M059J (cell line): ENCODE measurements at regions not wholly inside any gene's neighbourhood (a gene's known extent, or its start where the extent isn't known, plus 50 kb on each side); places are given as distances from the start of the nearest gene placed in this dataset.
"Not testable (repeated sequence)": the region's sequence is repeated elsewhere in the genome, so short reads cannot be mapped to it uniquely, and the experiment has no call there.

ENCODE experiments used
- DNase-seq: peaks from one replicate; pipeline ENCODE4 v3.0.0-alpha.2; 2012; ENCODE audit warnings: low read depth

DNA sequence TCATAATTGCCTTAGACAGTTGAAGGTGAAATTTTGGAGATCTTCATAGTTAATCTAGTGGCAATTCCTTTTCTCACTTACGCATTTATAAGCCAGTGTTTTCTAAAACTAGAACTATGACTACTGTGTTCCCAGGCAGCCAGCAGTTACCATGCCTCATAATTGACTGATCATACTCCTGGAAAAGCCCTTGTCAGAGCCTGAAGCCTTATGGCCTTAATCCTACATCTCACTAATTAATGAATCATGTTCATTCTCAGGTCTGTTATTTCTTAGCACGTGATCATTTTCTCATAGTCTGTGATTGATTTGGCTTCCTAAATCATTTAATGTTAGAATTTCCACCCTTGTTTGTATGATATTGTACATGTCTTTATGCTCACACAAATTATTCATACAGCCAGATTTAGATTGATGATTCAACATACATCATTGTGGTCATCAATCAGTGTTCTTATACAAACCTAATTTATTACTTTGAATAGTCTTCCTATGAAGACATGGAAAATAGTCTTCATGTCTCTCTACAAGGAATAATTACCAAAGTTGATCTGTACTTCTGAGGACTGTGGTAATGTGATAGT, 132.6 kb upstream of the ASCC3 start:
- peak; percentile 8 for DNase-seq

DNA sequence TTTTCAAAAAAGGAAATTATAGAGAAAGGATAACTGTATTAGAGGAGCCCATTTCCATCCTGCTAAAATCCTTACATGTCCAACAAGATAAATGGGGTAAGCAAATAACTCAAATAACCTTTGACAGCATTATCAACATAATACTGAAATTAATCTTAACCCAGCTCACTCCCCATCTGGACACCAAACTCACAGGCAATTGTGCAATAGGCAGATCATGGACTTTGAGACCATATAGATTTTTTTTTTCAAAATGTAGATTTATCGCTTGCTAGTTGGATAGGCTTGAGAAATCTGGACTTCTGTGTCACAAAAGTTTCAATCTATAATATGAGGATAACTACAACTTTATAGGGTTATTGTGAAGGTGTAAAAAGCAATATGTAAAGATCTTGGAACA, 134.4 kb upstream of the ASCC3 start:
- no peak for DNase-seq

DNA sequence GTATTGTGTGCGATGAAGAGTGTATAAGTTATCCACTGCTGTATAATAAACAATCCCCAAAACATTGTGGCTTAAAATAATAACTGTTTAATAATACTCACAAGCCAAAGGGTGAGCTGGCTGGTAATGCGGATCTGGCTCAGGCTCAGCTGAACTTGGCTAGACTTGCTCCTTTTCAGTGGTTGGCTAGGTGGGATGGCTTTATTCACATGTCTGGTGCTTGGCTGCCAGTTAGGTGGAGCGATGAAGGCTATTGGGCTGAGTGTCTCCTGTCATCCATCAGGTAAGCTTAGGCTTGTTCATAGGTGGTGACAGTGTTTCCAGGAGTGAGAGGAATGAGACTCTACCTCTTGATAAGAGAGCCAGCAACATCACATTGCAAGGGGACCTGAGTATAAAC, 135.0 kb upstream of the ASCC3 start:
- DNase-seq: no peak

DNA sequence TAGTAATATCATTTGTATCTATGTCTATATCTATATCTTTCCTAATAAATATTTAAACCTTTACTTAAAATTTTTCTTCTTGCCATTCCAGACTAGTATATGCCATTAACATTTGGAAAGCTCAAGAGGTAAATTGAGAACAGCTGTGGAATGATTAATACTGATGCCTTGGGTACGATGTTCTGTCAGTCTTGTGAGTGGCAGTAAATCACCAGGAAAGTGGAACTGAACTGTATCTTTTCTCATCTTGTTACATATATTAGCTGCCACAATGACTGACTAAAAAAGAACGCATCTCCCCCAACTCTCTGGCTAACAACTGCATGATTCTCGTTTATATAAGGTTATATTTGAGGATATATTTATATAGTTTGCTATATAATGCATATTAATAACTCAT, 137.0 kb upstream of the ASCC3 start:
- no peak for DNase-seq

DNA sequence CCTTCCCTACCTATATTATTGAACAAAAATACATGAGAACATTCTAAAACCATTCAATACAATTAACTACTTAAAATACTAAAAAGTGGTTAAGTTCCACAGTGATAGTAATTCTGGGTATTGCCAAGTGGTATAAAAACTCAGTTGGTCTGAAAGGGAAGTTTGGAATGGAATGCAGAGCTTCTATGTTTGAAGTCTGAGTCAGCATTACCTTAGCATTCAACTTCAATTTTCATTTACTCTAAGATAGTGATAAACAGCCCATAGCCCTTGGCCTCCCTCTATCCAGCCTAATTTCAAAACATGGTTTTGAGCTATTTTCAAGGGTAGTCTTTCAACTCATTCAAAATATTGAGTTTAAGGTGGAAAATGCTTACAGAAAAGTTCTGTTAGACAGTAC, 140.4 kb upstream of the ASCC3 start:
- no peak for DNase-seq

DNA sequence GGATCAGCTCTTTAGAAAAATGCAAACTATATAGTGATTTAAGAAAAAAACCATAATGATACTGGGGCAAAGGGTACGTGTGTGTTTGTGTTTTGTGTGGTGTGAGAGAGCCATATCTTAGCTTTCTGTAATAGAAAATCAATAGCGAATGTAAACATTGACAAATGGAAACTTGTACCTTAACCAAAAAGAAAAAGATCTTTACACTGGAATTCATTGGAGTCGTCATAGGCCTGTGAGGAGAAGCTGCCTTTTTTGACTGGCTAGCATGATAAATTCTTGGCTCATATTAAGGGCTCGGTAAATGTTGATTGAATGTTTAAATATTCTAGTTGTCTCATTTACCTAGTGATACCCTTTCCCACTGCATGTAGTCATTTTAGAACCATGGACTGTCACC, 161.8 kb upstream of the ASCC3 start:
- DNase-seq: no peak

DNA sequence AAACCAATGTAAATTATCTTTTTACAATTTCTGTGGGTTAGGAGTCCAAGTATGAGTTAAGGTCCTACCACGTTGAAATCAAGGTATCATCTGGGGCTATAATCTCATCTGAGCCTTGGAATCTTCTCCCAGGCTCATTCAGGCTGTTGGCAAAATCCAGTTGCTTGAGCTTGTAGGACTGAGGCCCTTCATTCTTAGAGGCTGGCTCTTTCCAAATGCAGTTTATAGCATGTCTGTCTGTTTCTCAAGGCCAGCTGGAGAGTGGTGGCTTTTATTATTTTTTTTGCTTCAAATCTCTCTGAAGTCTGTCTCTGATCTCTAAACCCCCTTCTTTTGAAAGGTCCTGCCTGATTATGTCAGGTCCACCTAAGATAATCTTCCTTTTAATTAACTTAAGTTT, 177.2 kb upstream of the ASCC3 start:
- DNase-seq: no peak

DNA sequence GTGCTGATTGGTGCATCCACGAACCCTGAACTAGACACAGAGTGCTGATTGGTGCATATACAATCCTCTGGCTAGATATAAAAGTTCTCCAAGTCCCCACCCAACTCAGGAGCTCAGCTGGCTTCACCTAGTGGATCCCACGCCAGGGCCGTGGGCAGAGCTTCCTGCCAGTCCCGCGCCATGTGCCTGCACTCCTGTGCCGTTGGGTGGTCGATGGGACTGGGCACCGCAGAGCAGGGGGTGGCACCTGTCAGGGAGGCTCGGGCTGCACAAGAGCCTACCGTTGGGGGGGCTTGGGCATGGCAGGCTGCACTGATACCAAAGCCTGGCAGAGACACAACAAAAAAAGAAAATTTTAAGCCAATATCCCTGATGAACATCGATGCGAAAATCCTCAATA, 185.4 kb upstream of the ASCC3 start:
- no peak for DNase-seq

DNA sequence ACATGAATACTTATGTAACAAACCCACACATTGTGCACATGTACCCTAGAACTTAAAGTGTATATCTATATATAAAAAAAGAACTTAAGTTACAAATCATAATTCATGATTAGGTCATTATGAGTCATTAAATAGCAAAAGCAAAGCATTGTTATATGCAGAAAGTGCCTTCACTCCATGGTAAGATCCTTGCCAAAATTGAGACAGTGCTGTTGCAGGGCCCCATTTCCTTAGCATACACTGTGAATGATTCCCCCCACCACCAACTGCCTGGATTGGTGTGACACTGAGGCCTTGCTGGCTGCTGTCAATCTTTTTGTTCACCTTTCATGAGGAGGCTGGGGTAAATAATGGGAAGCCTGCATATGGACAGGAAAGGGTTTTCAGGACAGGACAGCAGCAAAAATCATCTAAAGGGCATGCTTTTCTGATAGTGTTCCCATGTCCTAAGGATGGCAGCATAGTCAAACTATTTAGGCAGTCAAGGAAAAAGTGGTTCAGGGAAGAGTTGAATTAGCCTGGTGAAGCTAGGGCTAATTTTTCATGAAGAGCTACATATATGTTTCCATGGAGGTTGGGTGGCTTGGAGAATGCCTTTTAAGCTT, 188.2 kb upstream of the ASCC3 start:
- DNase-seq: peak; percentile 41

DNA sequence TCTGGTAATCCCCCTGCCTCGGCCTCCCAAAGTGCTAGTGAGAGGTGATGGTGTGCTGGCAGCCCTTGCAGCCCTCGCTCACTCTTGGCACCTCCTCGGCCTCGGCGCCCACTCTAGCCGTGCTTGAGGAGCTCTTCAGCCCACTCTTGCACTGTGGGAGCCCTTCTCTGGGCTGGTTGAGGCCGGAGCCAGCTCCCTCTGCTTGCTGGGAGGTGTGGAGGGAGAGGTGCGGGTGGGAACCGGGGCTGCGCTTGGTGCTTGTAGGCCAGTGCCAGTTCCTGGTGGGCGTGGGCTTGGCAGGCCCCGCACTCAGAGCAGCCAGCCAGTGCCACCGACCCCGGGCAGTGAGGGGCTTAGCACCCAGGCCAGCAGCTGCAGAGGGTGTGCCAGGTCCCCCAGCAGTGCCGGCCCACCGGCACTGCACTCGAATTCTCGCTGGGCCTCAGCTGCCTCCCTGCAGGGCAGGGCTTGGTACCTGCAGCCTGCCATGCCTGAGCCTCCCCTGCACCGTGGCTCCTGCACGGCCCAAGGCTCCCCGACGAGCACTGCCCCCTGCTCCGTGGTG, 189.0 kb upstream of the ASCC3 start:
- DNase-seq: no peak

DNA sequence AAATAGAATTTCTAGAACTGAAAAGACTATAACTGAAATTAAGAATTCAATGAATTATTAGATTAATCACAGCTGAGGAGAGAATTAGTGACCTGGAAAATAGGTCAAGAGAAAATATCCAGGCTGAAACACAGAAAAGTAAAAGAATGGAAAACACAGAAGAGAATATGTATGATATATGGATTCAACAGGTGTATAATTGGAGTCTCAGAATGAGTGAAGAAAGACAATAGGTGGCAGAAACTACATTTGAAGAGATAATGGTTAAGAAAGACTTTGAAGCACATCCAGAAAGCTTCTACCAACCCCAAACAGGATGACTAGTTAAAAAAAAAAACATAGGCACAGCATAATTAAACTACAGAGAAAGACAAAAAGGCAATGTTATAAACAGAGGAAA, 196.2 kb upstream of the ASCC3 start:
- DNase-seq: no peak

DNA sequence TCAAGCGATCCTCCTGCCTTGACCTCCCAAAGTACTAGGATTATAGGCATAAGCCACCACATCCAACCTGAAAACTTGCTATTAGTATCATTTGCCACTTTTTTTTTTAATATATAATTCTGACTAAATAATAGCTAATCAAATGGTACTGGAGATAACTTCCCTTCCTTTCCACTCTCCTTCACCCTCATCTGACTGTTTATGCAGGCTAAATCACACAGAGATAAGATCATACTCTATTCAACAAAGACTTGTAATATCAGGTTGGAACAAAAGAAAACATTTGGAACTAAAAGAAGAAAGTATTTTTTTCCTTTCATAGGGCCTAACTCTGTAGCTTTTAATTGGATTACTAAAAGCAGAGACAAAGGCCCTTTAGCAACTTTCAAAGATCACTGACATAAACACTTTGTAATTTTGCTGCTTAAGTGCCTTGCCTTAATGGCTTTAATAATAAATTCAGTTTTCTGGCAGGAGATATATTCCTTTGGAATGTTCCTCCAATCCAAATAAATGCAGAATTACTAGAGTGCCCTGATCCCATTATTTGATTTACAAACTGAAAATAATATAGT, 198.7 kb upstream of the ASCC3 start:
- DNase-seq: peak; percentile 26

DNA sequence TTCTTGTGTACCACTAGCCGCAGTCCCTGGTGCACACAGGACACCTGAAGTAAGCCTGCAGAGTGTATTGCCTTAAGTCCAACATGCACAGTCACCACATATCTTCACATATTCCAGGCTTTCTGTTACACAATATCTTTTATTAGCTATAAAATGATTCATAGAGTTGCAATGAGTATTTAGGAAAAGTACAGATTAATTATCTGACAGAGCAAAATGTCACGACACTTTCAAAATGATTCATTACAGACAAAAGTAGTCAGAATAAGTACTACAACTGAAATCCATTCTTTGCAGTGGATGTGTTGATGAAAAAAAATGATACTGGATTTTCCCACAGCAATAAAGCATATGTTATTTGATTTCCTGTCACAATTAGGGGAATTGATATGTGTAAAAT, 199.5 kb upstream of the ASCC3 start:
- DNase-seq: peak; percentile 77

DNA sequence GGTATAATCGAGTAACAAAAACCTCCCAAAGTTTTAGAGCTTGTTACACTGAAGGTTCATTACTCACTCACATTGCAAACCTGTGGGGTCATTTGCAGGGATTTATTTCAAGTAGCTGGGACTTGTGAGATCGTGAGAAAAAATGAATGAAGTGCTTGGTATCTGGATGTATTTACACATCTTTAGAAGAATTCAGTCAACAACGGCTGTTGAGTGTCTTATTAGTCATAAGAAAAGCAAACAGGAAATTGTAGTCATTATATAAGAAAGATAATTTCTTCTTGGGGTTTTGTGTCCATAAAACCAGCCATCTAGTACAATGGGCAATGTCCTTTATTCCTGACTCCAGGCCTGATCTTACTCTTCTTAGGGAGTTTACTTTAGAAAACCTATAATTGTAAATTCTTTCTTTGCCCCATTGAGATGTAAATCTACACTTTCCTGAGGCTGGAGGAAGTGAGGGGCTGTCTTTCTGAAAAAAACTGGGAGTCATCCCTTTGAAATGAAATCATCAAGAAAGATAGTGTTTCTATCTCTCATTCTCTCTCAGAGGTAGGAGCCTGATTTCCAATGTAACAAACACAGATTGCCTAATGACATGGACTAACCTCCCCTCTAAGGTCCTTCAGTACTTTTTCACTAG, 202.5 kb upstream of the ASCC3 start:
- DNase-seq: peak; percentile 90

DNA sequence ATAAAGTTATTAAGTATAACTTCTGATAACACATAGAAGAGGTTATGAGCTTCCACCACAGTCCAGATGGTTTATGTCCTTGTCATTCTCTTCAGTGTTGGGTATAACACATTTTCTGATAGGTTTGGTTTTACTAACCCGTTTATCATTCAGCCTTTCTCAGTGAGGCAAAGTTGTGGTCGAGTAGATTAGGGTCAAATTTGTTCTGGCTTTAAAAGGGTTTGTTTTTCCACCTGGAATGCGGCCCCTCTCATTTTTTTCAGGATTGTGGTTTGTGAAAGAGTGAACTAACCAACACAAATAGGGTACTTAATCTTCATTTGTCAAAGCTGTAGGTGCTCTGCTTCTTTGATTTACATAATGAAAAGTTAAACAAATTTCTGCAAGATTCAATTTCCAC, 204.2 kb upstream of the ASCC3 start:
- peak; percentile 67 for DNase-seq

DNA sequence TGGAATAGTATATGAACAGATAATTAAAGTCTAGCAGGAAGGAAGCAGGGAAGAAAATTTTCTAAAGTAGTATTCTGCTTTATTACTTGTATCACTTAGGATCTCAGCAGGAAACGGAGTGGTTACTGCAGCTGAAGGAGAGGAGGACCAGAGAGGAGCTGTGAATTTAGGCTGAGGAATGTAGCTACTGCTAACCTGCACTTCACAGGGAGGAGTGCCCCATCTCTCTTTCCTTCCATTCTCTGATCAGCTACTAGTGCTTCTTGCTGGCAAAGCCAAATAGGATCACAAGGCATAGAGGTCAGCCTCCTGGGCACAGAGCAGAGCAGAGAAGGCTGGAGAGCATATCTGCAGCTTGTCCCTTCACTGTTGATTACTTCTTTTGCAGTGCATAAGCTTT, 205.3 kb upstream of the ASCC3 start:
- DNase-seq: no peak

DNA sequence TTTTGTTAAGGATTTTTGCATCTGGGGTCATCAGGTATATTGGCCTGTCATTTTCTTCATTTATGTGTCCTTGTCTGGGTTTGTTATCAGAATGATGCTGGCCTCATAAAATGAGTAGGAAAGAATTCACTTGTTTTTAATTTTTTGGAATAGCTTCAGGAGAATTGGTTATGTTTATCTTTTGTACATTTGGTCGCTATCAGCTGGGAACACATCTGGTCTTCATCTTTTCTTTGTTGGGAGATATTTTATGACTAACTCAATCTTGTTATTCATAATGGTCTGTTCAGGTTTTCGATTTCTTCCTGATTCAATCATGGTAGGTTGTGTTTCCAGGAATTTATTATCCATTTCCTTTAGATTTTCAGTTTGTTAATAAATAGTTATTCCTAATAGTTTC, 207.5 kb upstream of the ASCC3 start:
- no peak for DNase-seq

DNA sequence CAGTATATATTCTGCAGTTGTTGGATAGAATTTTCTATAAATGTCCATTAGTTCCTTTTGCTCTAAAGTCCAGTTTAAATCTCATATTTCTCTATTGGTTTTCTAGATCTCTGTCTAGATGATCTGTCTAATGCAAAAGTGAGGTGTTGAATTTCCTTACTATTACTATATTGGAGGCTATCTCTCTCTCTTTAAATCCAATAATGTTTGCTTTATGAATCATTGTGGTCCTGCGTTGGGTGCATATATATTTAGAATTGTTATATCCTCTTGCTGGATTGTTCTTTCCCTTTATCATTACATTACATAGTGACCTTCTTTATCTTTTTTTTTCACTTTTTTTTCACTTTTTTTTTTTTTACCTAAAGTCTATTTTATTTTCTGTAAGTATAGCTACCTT, 208.5 kb upstream of the ASCC3 start:
- no peak for DNase-seq

DNA sequence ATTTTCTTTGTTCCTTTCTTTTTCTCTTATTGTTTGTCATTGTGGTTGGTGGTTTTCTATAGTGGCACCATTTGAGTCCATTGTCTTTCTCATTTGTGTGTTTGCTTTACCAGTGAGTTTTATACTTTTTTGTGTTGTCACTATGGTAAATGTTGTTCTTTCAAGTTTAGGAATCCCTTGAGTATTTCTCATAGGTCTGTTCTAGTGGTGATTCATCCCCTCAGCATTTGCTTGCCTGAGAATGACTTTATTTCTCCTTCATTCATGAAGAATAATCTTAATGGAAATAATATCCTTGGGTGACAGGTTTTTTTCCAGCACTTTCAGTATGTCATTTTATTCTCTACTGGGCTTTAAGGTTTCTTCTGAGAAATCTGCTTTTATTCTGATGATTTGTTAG, 209.2 kb upstream of the ASCC3 start:
- DNase-seq: no peak

DNA sequence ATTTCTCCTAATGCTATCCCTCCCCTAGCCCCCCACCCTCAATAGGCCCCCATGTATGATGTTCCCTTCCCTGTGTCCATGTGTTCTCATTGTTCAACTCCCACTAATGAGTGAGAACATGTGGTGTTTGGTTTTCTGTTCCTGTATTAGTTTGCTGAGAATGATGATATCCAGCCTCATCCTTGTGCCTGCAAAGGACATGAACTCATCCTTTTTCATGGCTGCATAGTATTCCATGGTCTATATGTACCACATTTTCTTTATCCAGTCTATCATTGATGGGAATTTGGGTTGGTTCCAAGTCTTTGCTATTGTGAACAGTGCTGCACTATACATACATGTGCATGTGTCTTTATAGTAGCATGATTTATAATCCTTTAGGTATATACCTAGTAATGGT, 217.5 kb upstream of the ASCC3 start:
- not testable (repeated sequence) for DNase-seq

DNA sequence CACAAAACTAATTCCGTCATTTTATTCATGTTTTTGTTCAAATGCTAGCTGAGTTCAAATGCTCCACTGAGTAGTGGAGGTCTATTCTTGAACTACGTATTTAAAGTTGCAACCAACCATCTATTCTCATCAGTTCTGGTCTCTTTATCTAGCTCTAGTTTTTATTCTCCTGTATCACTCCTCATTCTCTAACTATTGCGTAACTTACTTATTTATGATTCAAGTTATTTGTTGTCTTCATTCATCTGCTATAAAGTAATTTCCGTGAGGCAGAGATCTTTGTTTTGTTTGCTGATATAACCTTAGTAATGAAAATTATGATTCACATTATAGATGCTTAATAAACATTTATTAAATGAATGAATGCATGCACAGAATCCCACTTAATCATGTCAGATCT, 221.6 kb upstream of the ASCC3 start:
- no peak for DNase-seq

DNA sequence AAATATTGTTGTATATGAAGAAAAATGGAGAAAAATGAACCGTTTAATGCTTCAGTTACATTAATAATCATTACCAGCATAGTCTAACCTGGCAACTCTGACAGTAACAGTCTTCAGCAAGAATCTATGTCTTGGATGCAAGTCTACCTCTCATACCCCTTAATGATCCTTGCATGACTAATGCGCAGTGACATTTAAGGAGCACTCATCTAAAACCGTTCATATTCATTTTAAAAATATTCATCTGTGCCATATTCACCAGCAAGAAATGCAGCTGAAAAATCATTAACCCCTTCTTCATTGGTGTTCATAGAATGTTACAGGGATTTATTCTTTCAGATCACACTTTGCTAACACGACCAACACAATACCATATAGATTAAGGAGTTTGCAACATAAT, 227.2 kb upstream of the ASCC3 start:
- DNase-seq: no peak

DNA sequence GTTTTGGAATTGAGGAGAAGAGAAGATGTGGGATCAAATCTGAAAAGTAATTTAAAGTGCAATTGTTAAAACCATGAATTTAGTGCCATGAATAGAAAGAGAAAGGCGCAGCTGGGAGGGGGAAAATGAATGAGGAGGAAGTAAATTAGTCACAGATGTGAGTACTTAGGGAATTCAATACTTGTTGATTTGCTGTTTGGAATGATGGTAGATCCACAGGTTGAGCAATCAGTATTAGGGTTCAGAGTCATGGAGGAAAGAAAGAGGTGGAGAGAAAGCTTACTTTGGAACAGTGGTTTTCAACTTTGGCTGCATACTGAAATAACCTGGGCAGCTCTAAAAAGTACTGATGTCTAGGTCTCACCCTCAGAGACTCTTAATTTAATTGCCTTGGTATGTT, 229.7 kb upstream of the ASCC3 start:
- no peak for DNase-seq
